Kidney epithelial cell (primary cell): ENCODE measurements at regions not wholly inside any gene's neighbourhood (a gene's known extent, or its start where the extent isn't known, plus 50 kb on each side); places are given as distances from the start of the nearest gene placed in this dataset.
A peak's percentile ranks its signal among the peaks of the same experiment; 100 is the strongest.

Experiments
- DNase-seq: peaks from one replicate; pipeline ENCODE4 v3.0.0-alpha.2; 2010; ENCODE audit warnings: low read depth
- H3K27me3 ChIP-seq: 2 replicates; pipeline ENCODE4 v1.6.0; 2011; ENCODE audit warnings: low read length; ENCODE audit not compliant: control insufficient read depth, insufficient read depth
- H3K36me3 ChIP-seq: 2 replicates; pipeline ENCODE4 v1.5.1; 2011; ENCODE audit warnings: low read length; ENCODE audit not compliant: control insufficient read depth, insufficient read depth
- H3K4me3 ChIP-seq: 2 replicates; pipeline ENCODE4 v1.5.1; 2011; ENCODE audit warnings: low read depth, mild to moderate bottlenecking, control low read depth, low read length
- CTCF ChIP-seq: IDR thresholded peaks from 2 replicates; pipeline ENCODE4 v1.5.1; 2011; ENCODE audit warnings: mild to moderate bottlenecking, moderate library complexity, low read length, control low read depth, inconsistent platforms; ENCODE audit not compliant: insufficient read depth, poor library complexity, severe bottlenecking

- H3K4me3 ChIP-seq = no peak overlapping the region
- DNase-seq = peak; percentile 47
- no peak for TF ChIP-seq CTCF
- no peaks in the 10 kb centered on the region for H3K27me3 ChIP-seq
- H3K36me3 ChIP-seq = no peaks in the 10 kb centered on the region
These were observed 62.2 kb upstream of the PRPS1 start for GRCh38 chrX:107565931-107566603.

GRCh38 chrX:107566604-107567262 lies 61.6 kb upstream of the PRPS1 start:
- Histone ChIP-seq H3K4me3 (no peak overlapping the region), H3K27me3 (no peaks in the 10 kb centered on the region), H3K36me3 (no peaks in the 10 kb centered on the region)
- no peak for TF ChIP-seq CTCF
- DNase-seq = no peak

DNA sequence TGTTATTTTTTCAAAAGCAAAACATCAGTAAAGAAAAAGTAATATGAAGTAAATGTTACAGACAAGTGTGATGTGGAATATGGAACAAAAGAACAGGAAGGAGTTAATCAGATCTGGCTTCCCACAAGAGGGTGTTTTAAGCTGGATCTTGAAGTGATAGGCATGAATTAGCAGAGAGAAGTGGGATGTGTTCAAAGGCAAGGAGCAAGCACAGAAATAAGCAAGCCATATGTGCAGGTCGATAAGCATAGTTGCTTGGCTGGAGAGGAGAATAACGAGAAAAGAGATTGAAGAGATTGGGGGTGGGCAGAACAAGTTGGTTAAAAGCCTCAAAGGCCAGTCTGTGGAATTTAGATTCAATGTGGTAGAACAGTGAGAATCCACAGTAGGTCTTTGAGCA lies 60.9 kb upstream of the PRPS1 start:
- no peak for DNase-seq
- H3K36me3 ChIP-seq = no peaks in the 10 kb centered on the region
- no peak for TF ChIP-seq CTCF
- no peaks in the 10 kb centered on the region for H3K27me3 ChIP-seq
- no peak overlapping the region for H3K4me3 ChIP-seq

DNA sequence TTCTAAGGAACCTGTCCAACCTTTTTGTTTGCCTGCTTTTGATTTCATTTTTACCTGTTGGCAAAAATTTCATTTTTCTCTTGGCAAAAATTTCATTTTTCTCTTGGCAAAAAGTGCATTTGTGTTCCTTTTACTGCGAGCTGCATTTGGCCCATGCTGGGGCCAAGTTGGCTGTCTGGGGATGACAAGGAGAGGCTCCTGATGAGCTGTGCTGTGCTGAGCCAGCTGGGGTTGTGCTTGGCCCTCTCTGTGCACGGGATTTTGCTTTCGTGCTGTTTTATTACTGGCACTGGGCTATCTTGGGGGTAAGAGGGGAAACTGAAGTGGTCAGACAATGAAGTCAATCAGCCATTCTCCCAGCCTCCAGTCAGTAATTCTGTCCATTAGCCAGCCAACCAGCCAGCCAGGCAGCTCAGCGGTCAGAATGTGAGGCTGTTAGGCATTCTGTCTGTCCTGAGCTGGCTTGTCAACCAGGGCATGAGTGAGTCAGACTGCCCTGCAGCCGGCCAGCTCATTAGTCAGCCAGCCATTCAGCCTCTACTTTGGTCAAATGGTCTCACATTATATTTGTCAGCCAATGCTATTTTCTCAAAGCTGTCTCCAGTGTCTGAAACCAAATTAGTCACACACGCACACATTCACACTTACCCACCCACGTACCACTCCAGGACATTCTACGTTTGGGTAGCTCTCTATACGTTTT lies 56.9 kb upstream of the PRPS1 start:
- DNase-seq = peak; percentile 82
- H3K4me3 ChIP-seq = no peak overlapping the region
- no peak for TF ChIP-seq CTCF

DNA sequence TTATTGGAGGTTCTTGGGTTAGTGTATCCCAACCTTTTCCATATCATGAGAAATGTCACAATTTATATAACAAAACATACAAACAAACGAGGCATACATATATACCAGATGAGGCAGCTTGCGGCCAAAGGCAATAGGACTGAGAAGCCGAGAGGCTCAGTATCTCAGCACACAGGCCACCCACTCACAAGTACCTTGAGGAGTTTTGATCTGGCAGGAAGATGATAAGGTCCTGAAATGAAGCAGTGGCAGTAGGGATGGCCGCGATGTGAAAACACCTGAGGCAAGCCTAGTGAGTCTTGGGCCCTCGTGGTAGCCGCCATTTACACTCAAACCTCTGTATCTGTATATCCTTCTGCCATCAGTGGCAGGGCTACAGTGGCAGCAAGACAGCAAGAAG lies 55.3 kb upstream of the PRPS1 start:
- H3K4me3 ChIP-seq = no peak overlapping the region
- H3K27me3 ChIP-seq = peaks cover 2% of the 10 kb centered on the region
- no peak for TF ChIP-seq CTCF
- no peak for DNase-seq
- no peaks in the 10 kb centered on the region for H3K36me3 ChIP-seq

More for the DNA sequence above, 56.9 kb upstream of the PRPS1 start:
- Histone ChIP-seq H3K36me3 (no peaks in the 10 kb centered on the region), H3K27me3 (peaks cover 2% of the 10 kb centered on the region)
